ENCODE measurements at regions not wholly inside any gene's neighbourhood (a gene's known extent, or its start where the extent isn't known, plus 50 kb on each side); places are given as distances from the start of the nearest gene placed in this dataset.

DNA sequence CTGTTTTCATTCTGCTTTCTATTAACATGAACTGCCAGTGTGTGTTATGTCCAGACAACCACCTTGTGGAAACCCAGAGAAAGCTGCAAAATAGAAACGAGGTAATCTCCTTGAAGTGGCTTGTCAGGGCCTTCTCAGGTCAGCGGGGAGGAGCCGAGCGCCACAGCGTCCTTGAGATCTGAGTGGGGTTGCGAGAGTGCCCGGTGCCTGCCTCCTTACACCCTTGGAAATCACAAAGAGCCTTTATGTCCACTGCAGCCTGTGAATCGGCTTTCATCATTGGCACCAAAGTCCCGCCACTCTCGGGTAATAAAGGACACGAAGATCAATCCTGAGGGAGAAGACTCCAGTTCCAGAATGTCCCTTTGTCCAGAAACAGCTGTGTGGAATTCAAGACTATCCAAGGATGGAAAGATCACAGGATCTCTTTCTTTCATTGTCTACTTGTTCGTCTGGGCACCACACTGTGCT, 135.2 kb downstream of the HRH4 start:
- TF ChIP-seq, protein P1, sequence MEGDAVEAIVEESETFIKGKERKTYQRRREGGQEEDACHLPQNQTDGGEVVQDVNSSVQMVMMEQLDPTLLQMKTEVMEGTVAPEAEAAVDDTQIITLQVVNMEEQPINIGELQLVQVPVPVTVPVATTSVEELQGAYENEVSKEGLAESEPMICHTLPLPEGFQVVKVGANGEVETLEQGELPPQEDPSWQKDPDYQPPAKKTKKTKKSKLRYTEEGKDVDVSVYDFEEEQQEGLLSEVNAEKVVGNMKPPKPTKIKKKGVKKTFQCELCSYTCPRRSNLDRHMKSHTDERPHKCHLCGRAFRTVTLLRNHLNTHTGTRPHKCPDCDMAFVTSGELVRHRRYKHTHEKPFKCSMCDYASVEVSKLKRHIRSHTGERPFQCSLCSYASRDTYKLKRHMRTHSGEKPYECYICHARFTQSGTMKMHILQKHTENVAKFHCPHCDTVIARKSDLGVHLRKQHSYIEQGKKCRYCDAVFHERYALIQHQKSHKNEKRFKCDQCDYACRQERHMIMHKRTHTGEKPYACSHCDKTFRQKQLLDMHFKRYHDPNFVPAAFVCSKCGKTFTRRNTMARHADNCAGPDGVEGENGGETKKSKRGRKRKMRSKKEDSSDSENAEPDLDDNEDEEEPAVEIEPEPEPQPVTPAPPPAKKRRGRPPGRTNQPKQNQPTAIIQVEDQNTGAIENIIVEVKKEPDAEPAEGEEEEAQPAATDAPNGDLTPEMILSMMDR (IDR thresholded peaks at IDR 0.05) = no peak
- TF ChIP-seq POLR2A (IDR thresholded peaks at IDR 0.05) = no peak

All from adrenal gland (tissue), 5 donors.